ENCODE measurements at regions not wholly inside any gene's neighbourhood (a gene's known extent, or its start where the extent isn't known, plus 50 kb on each side); places are given as distances from the start of the nearest gene placed in this dataset.

GRCh38 chr1:112219267-112219666 is 176.7 kb upstream of the CTTNBP2NL start:
- DNase-seq (ENCODE audit: low read depth) = no peak

- DNase-seq (ENCODE audit: low read depth) = no peak
These were observed 165.8 kb upstream of the CTTNBP2NL start for GRCh38 chr1:112230232-112230631.

- DNase-seq (ENCODE audit: low read depth) = no peak
These were observed 164.7 kb upstream of the CTTNBP2NL start for GRCh38 chr1:112231331-112231730.

DNA sequence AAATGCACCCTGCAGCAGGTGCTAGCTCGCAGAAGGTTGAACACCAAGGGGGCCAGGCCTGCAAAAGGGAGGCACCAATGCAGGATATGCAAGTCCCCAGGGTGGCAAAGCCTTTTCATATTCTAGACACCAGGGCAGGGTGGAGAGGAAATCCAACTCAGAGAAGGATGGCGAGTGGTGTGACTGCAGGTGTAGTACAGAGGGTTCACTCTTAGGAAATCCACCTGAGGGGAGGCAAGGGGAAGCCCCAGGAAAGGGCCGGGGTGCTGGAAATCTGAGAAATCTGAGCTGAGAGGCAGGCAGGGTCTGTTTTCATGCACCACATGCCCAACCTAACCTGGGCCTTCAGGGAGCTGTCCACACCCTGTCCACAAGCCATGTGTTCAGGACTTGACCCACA is 163.2 kb upstream of the CTTNBP2NL start:
- DNase-seq (ENCODE audit: low read depth) = no peak

- DNase-seq (ENCODE audit: low read depth) = no peak
These were observed 161.3 kb upstream of the CTTNBP2NL start for GRCh38 chr1:112234710-112235109.

- no peak for DNase-seq (ENCODE audit: low read depth)
These were observed 157.9 kb upstream of the CTTNBP2NL start for GRCh38 chr1:112237983-112238545.

- DNase-seq (ENCODE audit: low read depth) = no peak
These were observed 156.2 kb upstream of the CTTNBP2NL start for GRCh38 chr1:112239683-112240330.

- no peak for DNase-seq (ENCODE audit: low read depth)
These were observed 153.5 kb upstream of the CTTNBP2NL start for GRCh38 chr1:112242470-112242869.

- no peak for DNase-seq (ENCODE audit: low read depth)
These were observed 151.9 kb upstream of the CTTNBP2NL start for GRCh38 chr1:112244131-112244530.

GRCh38 chr1:112245114-112245513 is 150.9 kb upstream of the CTTNBP2NL start:
- no peak for DNase-seq (ENCODE audit: low read depth)

- DNase-seq (ENCODE audit: low read depth) = no peak
These were observed 148.9 kb upstream of the CTTNBP2NL start for GRCh38 chr1:112247036-112247597.

- DNase-seq (ENCODE audit: low read depth) = no peak
These were observed 148.1 kb upstream of the CTTNBP2NL start for GRCh38 chr1:112247961-112248360.

DNA sequence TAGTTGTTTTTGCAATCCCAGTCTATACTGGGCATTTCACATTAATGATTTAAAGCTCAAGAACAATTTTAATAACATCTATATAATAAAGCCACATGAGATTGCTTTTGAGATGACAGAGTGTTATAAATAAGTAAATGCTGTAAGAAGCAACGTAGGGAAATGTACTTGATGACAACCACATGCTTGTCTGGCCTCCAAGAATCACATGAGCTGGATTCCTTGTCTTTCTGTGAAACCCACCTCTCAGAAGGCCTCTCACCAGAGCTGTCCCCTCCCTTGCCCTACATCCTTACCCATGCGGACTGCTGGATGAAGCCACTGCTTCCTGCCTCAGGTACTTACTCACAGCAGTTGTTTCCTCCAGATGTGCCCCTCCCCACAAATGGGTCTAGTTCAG is 145.1 kb upstream of the CTTNBP2NL start:
- no peak for DNase-seq (ENCODE audit: low read depth)

GRCh38 chr1:112251766-112252506 is 144.1 kb upstream of the CTTNBP2NL start:
- DNase-seq (ENCODE audit: low read depth) = no peak

- no peak for DNase-seq (ENCODE audit: low read depth)
These were observed 142.6 kb upstream of the CTTNBP2NL start for GRCh38 chr1:112253366-112253765.

- no peak for DNase-seq (ENCODE audit: low read depth)
These were observed 140.9 kb upstream of the CTTNBP2NL start for GRCh38 chr1:112255080-112255479.

DNA sequence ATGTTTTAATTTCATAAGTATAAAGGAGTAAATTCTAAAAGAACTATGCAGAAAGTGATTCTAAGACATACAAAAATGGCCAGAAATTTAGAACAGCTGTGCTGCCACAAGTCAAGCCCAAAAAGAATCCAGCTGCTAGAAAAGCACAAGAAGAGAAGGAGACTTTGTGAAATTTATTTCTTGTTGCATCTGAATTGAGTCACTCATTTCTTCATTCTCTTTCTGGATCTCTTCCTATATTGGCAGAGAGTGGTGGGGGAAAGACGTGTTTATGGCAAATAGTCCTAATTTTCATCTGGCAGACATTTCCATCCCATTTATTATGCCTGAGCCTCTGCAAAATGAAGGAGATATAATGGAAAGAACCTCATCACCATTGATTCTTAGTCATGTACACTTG is 139.6 kb upstream of the CTTNBP2NL start:
- DNase-seq (ENCODE audit: low read depth) = no peak

DNA sequence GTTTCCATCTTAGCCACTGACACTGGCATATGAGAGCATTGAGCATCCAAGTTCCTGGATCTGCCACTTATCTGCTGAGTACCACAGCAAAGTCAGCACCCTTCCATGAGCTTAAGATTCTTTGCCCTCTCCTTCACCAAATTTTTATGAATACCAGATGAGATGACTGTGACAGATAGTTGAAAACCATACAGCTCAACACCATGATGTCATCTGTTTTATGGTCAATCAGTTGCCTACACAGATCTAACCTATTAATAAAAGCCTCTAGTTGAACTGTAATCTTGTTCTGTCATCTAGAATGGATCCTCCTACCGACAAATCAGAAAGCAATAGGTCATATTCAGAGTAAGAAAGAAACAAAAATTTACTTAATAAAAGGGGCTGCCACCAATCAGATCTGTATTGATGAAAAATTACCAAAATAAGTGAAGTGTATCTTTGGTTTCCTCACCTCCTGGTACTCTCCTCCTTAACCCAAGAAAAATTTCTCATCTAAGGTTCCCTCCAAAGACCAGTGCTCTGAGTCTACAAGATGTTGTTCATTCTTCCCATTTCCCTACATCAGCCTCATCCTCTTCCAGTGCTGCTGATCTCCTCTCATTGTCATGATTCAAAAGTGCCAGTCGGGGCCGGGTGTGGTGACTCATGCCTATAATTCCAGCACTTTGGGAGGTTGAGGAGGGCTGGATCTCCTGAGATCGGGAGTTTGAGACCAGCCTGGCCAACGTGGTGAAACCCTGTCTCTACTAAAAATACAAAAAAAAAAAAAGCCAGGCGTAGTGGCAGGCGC is 138.8 kb upstream of the CTTNBP2NL start:
- DNase-seq (ENCODE audit: low read depth) = no peak

- no peak for DNase-seq (ENCODE audit: low read depth)
These were observed 135.3 kb upstream of the CTTNBP2NL start for GRCh38 chr1:112260699-112261098.

- DNase-seq (ENCODE audit: low read depth) = no peak
These were observed 133.7 kb upstream of the CTTNBP2NL start for GRCh38 chr1:112262316-112262715.

DNA sequence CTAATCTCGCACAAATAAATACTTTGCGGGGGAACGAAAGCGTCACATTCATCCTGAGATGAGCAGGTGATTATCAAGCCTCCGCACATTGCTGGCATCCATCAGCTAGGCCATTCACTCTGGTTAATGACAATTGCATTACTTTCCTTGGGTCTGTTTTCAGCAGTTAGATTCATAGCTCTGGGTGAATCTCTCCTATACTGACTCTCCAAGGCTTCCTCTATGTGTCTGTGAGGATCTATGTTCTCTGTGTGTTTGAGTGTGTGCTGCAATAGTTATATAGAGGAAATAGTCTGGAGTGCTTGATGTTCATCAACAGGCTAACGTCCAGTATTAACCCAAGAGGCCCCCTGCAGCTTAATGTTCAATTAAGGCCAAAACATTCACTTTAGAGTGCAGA is 133.0 kb upstream of the CTTNBP2NL start:
- DNase-seq (ENCODE audit: low read depth) = no peak

- DNase-seq (ENCODE audit: low read depth) = no peak
These were observed 132.6 kb upstream of the CTTNBP2NL start for GRCh38 chr1:112263453-112263852.
